Suprapubic skin (tissue), 4 donors: ENCODE measurements at regions not wholly inside any gene's neighbourhood (a gene's known extent, or its start where the extent isn't known, plus 50 kb on each side); places are given as distances from the start of the nearest gene placed in this dataset.

Source experiments
- POLR2A ChIP-seq, 2 donors: fragments of 450-650 bp; IDR thresholded peaks; one replicate each; pipeline ENCODE4 v1.6.1; 2017; ENCODE audit warnings: antibody characterized with exemption in 2 of 2, mild to moderate bottlenecking in 2 of 2, moderate library complexity in 2 of 2
- POLR2AphosphoS5 ChIP-seq, 3 donors: sonication (generic); formaldehyde crosslinking; IDR thresholded peaks; one replicate each; pipeline ENCODE4 v1.6.1; 2017; ENCODE audit warnings: antibody characterized with exemption in 3 of 3
- TF ChIP-seq, protein P1 (sequence below), 2 donors: fragments of 200-600 bp in 1 of 2; fragments of 450-650 bp in 1 of 2; sonication (generic) in 1 of 2; IDR thresholded peaks; one replicate each; pipeline ENCODE4 v1.5.1; 2016 to 2019; ENCODE audit warnings: antibody characterized with exemption in 2 of 2, mild to moderate bottlenecking in 1 of 2, moderate library complexity in 1 of 2

DNA sequence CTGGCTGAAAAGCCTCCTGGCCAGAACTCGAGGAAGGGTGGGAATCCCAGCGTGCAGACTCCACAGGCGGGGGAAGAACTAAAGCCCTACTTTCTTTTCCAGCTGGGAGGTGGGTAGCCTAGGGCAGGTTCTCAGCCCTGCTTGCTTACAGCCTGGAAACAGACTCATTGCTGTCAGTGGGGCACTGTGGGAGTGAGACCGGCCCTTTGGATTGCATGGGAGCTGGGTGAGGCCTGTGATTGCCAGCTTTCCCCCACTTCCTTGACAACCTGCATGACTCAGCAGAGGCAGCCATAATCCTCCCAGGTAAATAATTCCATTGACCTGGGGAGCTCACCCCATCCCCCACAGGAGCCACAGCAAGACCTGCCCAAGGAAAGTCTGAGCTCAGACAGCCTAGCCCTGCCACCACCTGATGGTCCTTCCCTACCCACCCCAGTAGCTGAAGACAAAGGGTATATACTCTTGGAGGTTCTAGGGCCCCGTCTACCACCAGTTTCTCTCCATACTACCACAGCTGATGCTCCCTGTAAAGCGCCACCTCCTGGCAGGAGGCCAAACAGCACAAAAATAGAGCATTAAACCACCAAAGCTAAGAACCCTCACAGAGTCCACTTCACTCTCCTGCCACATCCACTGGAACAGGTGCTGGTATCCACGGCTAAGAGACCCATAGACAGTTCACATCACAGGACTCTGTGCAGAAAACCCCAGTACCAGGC lies 294.1 kb downstream of the SEC23A start:
- TF ChIP-seq POLR2A (IDR thresholded peaks at IDR 0.05) (no peak), POLR2AphosphoS5 (IDR thresholded peaks at IDR 0.05) (no peak)
- TF ChIP-seq, protein P1, sequence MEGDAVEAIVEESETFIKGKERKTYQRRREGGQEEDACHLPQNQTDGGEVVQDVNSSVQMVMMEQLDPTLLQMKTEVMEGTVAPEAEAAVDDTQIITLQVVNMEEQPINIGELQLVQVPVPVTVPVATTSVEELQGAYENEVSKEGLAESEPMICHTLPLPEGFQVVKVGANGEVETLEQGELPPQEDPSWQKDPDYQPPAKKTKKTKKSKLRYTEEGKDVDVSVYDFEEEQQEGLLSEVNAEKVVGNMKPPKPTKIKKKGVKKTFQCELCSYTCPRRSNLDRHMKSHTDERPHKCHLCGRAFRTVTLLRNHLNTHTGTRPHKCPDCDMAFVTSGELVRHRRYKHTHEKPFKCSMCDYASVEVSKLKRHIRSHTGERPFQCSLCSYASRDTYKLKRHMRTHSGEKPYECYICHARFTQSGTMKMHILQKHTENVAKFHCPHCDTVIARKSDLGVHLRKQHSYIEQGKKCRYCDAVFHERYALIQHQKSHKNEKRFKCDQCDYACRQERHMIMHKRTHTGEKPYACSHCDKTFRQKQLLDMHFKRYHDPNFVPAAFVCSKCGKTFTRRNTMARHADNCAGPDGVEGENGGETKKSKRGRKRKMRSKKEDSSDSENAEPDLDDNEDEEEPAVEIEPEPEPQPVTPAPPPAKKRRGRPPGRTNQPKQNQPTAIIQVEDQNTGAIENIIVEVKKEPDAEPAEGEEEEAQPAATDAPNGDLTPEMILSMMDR (IDR thresholded peaks at IDR 0.05), result no peak
